IMR-90 (cell line): ENCODE measurements at regions not wholly inside any gene's neighbourhood (a gene's known extent, or its start where the extent isn't known, plus 50 kb on each side); places are given as distances from the start of the nearest gene placed in this dataset.
A peak's percentile ranks its signal among the peaks of the same experiment; 100 is the strongest.

ENCODE experiments used
- ATAC-seq: fragments of 200-7000 bp; cut with Tn5 transposase; 2 replicates; pipeline ENCODE4 v1.9.1; 2020; ENCODE audit warnings: low read depth, mild to moderate bottlenecking, moderate library complexity
- BruUV-seq: library from RNA; stranded (reverse); fragments of 400-500 nt; replicated peaks from 2 replicates; lab custom pipeline; 2021; lab: Mats Ljungman, UMichigan
- CTCF ChIA-PET: fragments of 300-600 bp; formaldehyde crosslinking; extraction: SDS; loops from one replicate; lab custom pipeline; 2021; ENCODE audit warnings: antibody characterized with exemption; lab: Yijun Ruan, JAX
- POLR2A ChIA-PET: fragments of 300-600 bp; sonication (Branson Sonifier 250); formaldehyde crosslinking; loops from one replicate; lab custom pipeline; 2022; ENCODE audit warnings: antibody characterized with exemption; ENCODE audit not compliant: unreplicated experiment; lab: Charles Lee
- DNase-seq: peaks from one replicate; pipeline ENCODE4 v3.0.0; 2013
- H2AFZ ChIP-seq: replicated peaks from 2 replicates; pipeline ENCODE3; 2013; ENCODE audit warnings: low read length, mild to moderate bottlenecking; ENCODE audit not compliant: poor library complexity
- H2AK5ac ChIP-seq: 2 replicates; pipeline ENCODE4 v1.6.1; 2013; ENCODE audit warnings: low read depth, low read length, inconsistent platforms
- H2AK9ac ChIP-seq: replicated peaks from 2 replicates; pipeline ENCODE3; 2013; ENCODE audit warnings: mild to moderate bottlenecking, low read depth, low read length, moderate library complexity; ENCODE audit not compliant: poor library complexity
- H2BK120ac ChIP-seq: 2 replicates; pipeline ENCODE4 v1.6.1; 2013; ENCODE audit warnings: low read depth, low read length, inconsistent platforms
- H2BK15ac ChIP-seq: 3 replicates; pipeline ENCODE4 v1.6.1; 2013; ENCODE audit warnings: low read depth, low read length, inconsistent platforms
- H2BK20ac ChIP-seq: 2 replicates; pipeline ENCODE4 v1.6.1; 2013; ENCODE audit warnings: low read depth, mild to moderate bottlenecking, inconsistent platforms, low read length, moderate library complexity
- H2BK5ac ChIP-seq: 2 replicates; pipeline ENCODE4 v1.6.1; 2013; ENCODE audit warnings: mild to moderate bottlenecking, low read depth, low read length, inconsistent platforms; ENCODE audit not compliant: poor library complexity, severe bottlenecking
- H3K14ac ChIP-seq: replicated peaks from 2 replicates; pipeline ENCODE4 v1.6.1; 2013; ENCODE audit warnings: low read depth, low read length, inconsistent platforms
- H3K18ac ChIP-seq: 2 replicates; pipeline ENCODE4 v1.6.1; 2013; ENCODE audit warnings: low read depth, low read length, control low read depth
- H3K23ac ChIP-seq: 2 replicates; pipeline ENCODE4 v1.6.1; 2013; ENCODE audit warnings: low read depth, low read length, inconsistent platforms
- H3K27ac ChIP-seq: 2 replicates; pipeline ENCODE4 v1.5.1; 2013; ENCODE audit warnings: mild to moderate bottlenecking, control low read depth, low read length; ENCODE audit not compliant: insufficient read depth
- H3K27me3 ChIP-seq: 2 replicates; pipeline ENCODE4 v1.6.1; 2013; ENCODE audit warnings: low read length; ENCODE audit not compliant: control insufficient read depth, insufficient read depth
- H3K36me3 ChIP-seq: 2 replicates; pipeline ENCODE4 v1.6.1; 2013; ENCODE audit warnings: low read length, mixed read lengths; ENCODE audit not compliant: control insufficient read depth, insufficient read depth
- H3K4ac ChIP-seq: 2 replicates; pipeline ENCODE4 v1.6.1; 2013; ENCODE audit warnings: low read depth, low read length, inconsistent platforms
- H3K4me1 ChIP-seq: 2 replicates; pipeline ENCODE4 v1.6.1; 2013; ENCODE audit warnings: low read length, mixed read lengths; ENCODE audit not compliant: control insufficient read depth, insufficient read depth
- H3K4me2 ChIP-seq: 2 replicates; pipeline ENCODE4 v1.6.1; 2013; ENCODE audit warnings: low read depth, mild to moderate bottlenecking, control low read depth, low read length, moderate library complexity
- H3K4me3 ChIP-seq: 2 replicates; pipeline ENCODE4 v1.5.1; 2013; ENCODE audit warnings: low read depth, mild to moderate bottlenecking, control low read depth, low read length, moderate library complexity; ENCODE audit not compliant: insufficient read depth
- H3K56ac ChIP-seq: 2 replicates; pipeline ENCODE4 v1.6.1; 2013; ENCODE audit warnings: low read length, inconsistent platforms; ENCODE audit not compliant: insufficient read depth; ENCODE audit errors: extremely low read depth
- H3K79me1 ChIP-seq, 2 experiments: 2 replicates each; pipeline ENCODE4 v1.6.1; 2013; ENCODE audit warnings: low read length in 2 of 2, inconsistent platforms in 1 of 2, low read depth in 1 of 2
- H3K9ac ChIP-seq: 2 replicates; pipeline ENCODE4 v1.6.1; 2013; ENCODE audit warnings: low read depth, low read length, control low read depth
- H3K9me1 ChIP-seq: 2 replicates; pipeline ENCODE4 v1.6.1; 2013; ENCODE audit warnings: low read length, inconsistent platforms; ENCODE audit not compliant: insufficient read depth
- H3K9me3 ChIP-seq: 2 replicates; pipeline ENCODE4 v1.6.1; 2013; ENCODE audit warnings: low read length; ENCODE audit not compliant: control insufficient read depth, insufficient read depth
- H4K20me1 ChIP-seq: 2 replicates; pipeline ENCODE4 v1.6.1; 2013; ENCODE audit warnings: low read length, inconsistent platforms; ENCODE audit not compliant: insufficient read depth
- H4K5ac ChIP-seq: 2 replicates; pipeline ENCODE4 v1.6.1; 2013; ENCODE audit warnings: mild to moderate bottlenecking, low read depth, low read length, control low read depth
- H4K8ac ChIP-seq, 2 experiments: 2 replicates each; pipeline ENCODE4 v1.6.1; 2013; ENCODE audit warnings: low read depth in 2 of 2, low read length in 2 of 2, control low read depth in 1 of 2, inconsistent platforms in 1 of 2
- H4K91ac ChIP-seq: 2 replicates; pipeline ENCODE4 v1.6.1; 2013; ENCODE audit warnings: low read depth, low read length, inconsistent platforms; ENCODE audit not compliant: insufficient read depth
- CEBPB ChIP-seq: IDR thresholded peaks from 2 replicates; pipeline ENCODE4 v1.6.1; 2012; ENCODE audit warnings: low read depth, low read length, improper control_type of control experiment
- MXI1 ChIP-seq: IDR thresholded peaks from 2 replicates; pipeline ENCODE4 v1.6.1; 2012; ENCODE audit warnings: low read depth, mild to moderate bottlenecking, low read length, moderate library complexity, borderline replicate concordance
- WGBS, 2 experiments: methylation state at CpG; one replicate each; pipeline versions ENCODE4 v1.1.5 to v1.1.7; 2013; ENCODE audit warnings: missing lambda C conversion rate in 2 of 2; ENCODE audit not compliant: insufficient read length in 1 of 2; ENCODE audit errors: extremely low coverage in 2 of 2; 5-methylcytosine and 5-hydroxymethylcytosine counted together
- dilution Hi-C: fragments of 300-500 bp; cut with HindIII; formaldehyde crosslinking; loops from one replicate; pipeline ENCODE4 v1.14.3; 2018; ENCODE audit warnings: low sequenced_read_pairs; ENCODE audit not compliant: unreplicated experiment
- in situ Hi-C: fragments of 300-500 bp; cut with MboI; formaldehyde crosslinking; loops from 3 replicates; pipeline ENCODE4 v1.14.3; 2019; ENCODE audit warnings: low sequenced_read_pairs, inconsistent platforms, mixed read lengths
- intact Hi-C: fragments of 100-400 bp; cut with micrococcal nuclease; formaldehyde crosslinking; loops from 2 replicates; pipeline ENCODE4 v1.10.0; 2022
- TF ChIP-seq, protein P1 (sequence below): conservative IDR thresholded peaks from 2 replicates; pipeline ENCODE4 v1.5.1; 2012; ENCODE audit warnings: mild to moderate bottlenecking, low read depth, low read length, improper control_type of control experiment

GRCh38 chr5:143932584-143932983 is 120.6 kb downstream of the HMHB1 start:
- Histone ChIP-seq H3K9ac (no peak overlapping the region), H3K14ac (no peak overlapping the region), H2AK5ac (no peak overlapping the region), H3K4me3 (no peak overlapping the region), H4K5ac (no peak overlapping the region), H3K18ac (no peak overlapping the region), H3K4me2 (no peak overlapping the region), H3K23ac (no peak overlapping the region), H3K27me3 (no peaks in the 10 kb centered on the region), H2AK9ac (no peak overlapping the region), H3K4me1 (no peaks in the 10 kb centered on the region), H2BK120ac (no peak overlapping the region), H2BK20ac (no peak overlapping the region), H2AFZ (no peak overlapping the region), H3K4ac (no peak overlapping the region), H3K36me3 (no peaks in the 10 kb centered on the region), H4K20me1 (no peaks in the 10 kb centered on the region), H2BK5ac (no peak overlapping the region), H3K56ac (no peak overlapping the region), H2BK15ac (no peak overlapping the region), H3K27ac (no peak overlapping the region), H4K91ac (no peak overlapping the region), H4K8ac (no peak overlapping the region), H3K9me3 (peaks cover 7% of the 10 kb centered on the region), H3K79me1 (no peaks in the 10 kb centered on the region), H3K9me1 (peaks cover 5% of the 10 kb centered on the region; the same call in 1 of the 2 replicates)
- ChIA-PET POLR2A (no interaction called here), CTCF (no interaction called here)
- WGBS, 2 experiments = 86% methylated on average over 1 of the region's 1 CpG; no CpG with 5 or more reads in 1 of the 2 experiments
- TF ChIP-seq CEBPB = peak; percentile 46; the same call in 1 of the 2 replicates
- no peak for TF ChIP-seq MXI1
- TF ChIP-seq, protein P1, sequence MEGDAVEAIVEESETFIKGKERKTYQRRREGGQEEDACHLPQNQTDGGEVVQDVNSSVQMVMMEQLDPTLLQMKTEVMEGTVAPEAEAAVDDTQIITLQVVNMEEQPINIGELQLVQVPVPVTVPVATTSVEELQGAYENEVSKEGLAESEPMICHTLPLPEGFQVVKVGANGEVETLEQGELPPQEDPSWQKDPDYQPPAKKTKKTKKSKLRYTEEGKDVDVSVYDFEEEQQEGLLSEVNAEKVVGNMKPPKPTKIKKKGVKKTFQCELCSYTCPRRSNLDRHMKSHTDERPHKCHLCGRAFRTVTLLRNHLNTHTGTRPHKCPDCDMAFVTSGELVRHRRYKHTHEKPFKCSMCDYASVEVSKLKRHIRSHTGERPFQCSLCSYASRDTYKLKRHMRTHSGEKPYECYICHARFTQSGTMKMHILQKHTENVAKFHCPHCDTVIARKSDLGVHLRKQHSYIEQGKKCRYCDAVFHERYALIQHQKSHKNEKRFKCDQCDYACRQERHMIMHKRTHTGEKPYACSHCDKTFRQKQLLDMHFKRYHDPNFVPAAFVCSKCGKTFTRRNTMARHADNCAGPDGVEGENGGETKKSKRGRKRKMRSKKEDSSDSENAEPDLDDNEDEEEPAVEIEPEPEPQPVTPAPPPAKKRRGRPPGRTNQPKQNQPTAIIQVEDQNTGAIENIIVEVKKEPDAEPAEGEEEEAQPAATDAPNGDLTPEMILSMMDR = no peak
- in situ Hi-C loops = no loop called here
- dilution Hi-C loops = no loop called here
- DNase-seq = peak; percentile 39
- BruUV-seq = no TSS peak
- no peak for ATAC-seq
- intact Hi-C loops = no loop called here
